HG03432 (cell line): ENCODE measurements at regions not wholly inside any gene's neighbourhood (a gene's known extent, or its start where the extent isn't known, plus 50 kb on each side); places are given as distances from the start of the nearest gene placed in this dataset.

Experiments used
- ATAC-seq: cut with Tn5 transposase; IDR thresholded peaks from one replicate; pipeline ENCODE4 v1.9.1; 2021; ENCODE audit warnings: mild to moderate bottlenecking, moderate library complexity; ENCODE audit not compliant: unreplicated experiment

DNA sequence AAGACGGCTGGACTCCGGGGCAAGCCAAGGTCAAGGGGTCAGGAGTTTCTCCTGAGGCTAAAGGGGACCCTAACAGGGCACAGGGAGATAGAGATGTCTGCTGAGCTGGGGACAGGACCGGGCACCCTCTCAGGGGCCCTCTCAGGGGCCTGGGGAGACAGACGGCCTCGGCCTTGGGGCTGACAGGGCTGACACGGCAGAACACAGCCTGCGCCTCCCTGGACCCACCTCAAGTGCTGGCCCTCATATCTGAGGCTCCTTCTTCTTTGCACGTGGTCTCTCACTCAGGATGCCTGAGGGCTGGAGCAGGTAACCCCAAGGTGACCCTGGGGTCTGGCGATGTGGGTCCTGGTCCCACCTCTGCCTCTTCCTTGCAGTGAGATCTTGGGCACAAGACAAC lies 186.9 kb upstream of the TNRC6C start:
- no peak for ATAC-seq

DNA sequence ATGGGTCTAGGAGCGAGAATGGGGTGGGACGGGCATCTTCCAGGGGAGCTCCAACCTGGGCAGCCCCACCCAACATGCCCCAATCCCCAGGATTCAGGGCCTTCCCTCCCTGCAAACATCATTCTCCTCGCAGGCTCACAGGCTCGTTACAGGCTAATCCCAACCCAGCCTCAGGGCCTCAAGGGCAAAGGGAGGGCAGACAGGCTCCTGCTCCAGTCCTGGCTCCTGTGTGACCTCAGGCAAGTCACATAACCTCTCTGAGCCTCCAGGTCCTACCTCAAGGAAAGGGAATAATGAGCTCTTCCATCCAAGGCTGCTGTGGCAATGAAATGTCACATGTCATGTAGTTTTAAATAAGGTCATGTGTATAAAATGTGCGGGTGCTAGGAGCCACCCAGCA lies 186.5 kb upstream of the TNRC6C start:
- ATAC-seq = no peak

GRCh38 chr17:77772461-77772897 lies 186.0 kb upstream of the TNRC6C start:
- no peak for ATAC-seq

GRCh38 chr17:77772899-77773358 lies 185.6 kb upstream of the TNRC6C start:
- ATAC-seq = no peak

DNA sequence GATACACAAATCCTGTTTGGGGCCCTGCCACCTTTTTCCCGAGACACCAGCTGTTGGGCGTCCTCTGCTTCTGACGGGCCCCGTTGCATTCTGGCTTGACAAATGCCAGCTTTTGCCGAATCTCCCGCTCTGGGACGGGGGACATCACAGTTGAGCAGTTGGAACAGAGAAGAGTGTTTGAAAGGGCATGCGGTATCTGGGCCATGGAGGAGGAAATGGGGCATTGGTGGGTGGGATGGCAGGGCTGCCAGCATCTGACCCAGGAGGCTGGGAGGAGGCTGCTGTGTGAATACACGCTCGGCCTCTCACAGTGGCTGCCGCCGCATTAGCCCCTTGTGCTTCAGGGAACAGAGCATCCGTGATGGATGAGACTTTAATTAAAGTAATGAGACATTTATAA lies 184.3 kb upstream of the TNRC6C start:
- no peak for ATAC-seq

- ATAC-seq = no peak
Observed at GRCh38 chr17:77778636-77779489, 179.6 kb upstream of the TNRC6C start.

GRCh38 chr17:77779711-77780539 lies 178.6 kb upstream of the TNRC6C start:
- no peak for ATAC-seq

GRCh38 chr17:77781536-77781935 lies 177.0 kb upstream of the TNRC6C start:
- no peak for ATAC-seq

DNA sequence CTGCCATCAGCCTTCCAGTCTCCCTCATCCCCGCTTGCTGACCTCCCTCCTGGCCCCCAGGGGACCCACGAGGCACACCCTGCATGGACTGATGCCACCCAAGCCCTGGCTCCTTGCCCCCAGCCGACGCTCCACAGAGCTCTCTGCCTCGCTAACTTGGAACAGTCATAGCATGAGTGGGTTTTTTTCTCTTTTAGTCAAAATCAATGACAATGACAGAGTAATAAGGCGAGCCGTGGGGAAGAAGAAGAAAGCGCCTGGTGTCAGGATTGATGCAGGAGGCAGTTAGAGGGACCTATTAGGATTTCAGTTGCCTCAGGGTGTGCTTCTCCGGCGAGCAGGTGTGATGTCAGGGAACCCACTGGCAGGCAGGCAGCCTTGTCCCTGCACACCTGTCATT lies 176.3 kb upstream of the TNRC6C start:
- ATAC-seq = no peak

DNA sequence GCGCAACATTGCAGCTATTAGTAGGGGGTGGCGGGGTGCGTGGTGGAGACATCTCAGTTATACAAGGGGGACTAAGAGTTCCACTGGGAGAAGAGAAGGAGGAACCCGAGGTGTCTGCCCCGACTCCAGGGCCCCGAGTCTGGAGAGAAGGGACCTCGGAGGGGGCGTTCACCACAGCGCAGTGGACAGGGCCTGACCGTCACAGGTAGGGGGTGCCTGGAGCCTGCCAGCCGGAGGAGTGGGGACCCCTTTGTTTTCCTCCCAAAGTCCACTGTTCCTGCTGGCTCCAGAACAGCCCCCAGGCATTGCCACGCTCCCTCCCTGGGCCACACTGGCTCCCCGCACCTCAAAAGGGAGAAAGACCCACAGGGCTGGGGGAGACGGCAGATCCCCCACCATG lies 175.9 kb upstream of the TNRC6C start:
- no peak for ATAC-seq

DNA sequence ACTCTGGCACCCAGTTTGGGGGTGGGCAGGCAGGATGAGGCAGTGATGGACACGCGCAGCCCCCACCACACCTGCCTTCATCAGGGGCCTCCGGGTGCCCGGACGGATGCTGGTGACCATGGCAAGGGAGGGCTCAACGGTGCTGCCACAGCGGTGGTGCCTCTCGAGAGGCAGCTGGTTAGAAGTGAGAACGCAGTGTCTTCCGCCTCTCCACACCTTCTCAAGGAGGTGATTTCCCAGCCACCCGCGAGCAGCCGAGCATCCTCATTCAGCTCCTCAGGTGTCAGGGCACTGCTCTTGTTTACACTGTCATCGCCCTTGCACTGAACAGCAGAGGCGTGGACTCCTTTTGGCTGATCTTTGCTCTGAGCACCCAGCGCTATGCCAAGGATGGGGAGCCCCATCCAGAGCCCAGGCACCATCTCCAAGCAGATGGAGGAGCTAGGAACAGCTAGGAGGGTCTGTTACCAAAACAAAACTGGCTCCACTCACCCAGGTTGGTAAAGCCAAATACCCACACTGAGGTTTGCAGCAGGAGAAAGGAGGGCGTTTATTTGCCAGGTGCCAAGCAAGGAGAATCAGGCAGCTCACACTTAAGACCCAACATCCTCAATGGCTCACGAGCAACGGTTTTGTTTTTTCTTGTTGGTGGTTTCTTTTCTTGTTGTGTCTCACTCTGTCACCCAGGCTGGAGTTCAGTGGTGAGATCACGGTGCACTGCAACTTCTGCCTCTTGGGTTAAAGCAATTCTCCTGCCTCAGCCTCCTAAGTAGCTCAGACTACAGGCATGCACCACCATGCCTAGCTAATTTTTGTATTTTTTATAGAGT lies 174.3 kb upstream of the TNRC6C start:
- ATAC-seq = no peak

DNA sequence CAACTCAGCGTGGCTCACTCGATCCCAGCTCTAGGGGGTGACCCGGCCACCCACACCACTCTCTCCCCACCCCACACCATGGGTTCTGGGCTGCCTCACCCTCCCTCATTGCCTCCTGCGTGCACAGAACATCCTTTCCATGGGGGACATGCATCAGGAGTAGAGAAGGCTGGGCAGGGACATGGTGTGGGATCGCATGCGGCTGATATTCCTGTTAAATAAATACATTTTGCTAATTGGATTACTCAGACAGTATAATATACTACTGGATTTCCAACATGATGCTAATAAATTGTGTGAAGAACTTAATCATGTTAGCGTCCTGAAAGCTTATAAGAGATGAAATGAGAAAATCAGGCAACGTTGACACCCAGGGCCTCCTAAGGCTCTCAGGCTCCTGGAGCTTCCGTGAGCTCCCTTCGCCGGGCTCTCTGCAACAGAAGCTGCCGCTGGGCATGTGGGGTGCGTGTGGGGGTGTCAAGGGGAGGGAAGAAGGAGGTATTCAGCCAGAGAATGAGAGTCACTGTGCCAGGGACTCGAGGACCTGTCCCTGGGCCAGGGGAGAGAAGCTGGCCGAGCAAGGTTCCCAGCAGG lies 173.1 kb upstream of the TNRC6C start:
- ATAC-seq = no peak

- no peak for ATAC-seq
Observed at GRCh38 chr17:77786090-77786489, 172.4 kb upstream of the TNRC6C start.

GRCh38 chr17:77786740-77787505 lies 171.6 kb upstream of the TNRC6C start:
- no peak for ATAC-seq

DNA sequence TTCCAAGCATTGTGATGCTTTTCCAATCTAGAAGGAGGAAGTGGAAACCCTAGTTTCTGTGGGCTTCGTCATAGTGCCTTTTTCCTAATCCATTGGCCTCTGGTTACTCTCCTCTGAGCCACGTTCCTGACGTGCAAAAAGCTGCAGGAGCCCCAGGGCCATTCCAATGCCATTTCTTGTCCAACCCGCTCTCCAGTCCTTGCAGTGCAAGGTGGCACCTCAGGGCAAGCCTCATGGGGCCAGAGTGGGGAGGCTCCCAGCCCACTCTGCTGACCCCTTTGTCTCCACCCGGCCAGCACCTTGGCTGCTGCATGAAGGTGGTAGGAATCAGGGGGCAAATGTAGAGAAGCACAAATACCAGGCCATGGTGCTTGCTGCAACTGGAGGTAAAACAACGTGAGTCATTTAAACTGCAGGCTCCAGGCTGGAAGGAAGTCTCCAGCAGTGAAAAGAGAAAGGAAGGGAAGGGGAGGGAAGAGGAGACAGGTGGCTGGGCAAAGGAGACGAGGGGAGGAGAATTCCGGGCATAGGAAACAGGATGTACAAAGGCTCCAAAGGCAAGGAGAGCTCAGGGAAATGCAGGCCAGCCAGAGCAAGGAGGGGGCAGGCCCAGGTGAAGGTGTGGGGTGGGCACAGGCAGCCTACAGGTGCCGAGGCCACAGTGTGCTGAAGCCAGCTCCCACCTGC lies 168.2 kb upstream of the TNRC6C start:
- ATAC-seq = no peak

DNA sequence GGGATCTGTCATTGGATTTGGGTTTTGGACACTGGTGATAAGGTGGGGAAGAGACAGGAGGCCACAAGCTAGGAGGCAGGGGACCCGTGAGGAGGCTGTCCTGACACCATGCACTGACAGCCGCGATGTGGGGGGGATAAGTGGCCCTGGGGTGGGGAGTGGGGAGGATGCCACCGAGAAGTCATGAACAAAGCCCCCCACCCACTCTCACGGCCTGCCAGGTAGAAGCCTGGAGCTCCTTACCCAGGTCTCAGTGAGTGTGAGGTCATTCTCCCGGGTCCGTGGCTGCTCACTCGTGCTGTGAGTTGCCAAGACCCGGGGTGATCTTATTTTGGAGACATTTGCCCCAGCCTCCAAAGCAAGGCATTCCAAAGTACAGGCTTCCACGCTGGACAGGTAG lies 165.9 kb upstream of the TNRC6C start:
- ATAC-seq = no peak

- ATAC-seq = no peak
Observed at GRCh38 chr17:77793146-77793970, 165.1 kb upstream of the TNRC6C start.

DNA sequence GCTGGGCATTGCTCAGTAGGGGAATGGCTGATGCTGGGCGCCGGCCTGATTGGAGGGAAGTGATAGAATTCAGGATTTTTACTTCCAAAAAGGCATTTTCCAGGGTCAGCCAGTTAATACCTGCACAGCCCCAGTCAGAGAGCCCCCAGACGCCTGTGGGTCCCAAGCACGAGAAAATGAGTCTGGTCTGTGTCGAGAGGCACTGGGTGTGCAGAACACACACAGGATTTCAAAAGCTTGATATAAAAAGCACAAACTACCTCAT lies 164.6 kb upstream of the TNRC6C start:
- no peak for ATAC-seq

DNA sequence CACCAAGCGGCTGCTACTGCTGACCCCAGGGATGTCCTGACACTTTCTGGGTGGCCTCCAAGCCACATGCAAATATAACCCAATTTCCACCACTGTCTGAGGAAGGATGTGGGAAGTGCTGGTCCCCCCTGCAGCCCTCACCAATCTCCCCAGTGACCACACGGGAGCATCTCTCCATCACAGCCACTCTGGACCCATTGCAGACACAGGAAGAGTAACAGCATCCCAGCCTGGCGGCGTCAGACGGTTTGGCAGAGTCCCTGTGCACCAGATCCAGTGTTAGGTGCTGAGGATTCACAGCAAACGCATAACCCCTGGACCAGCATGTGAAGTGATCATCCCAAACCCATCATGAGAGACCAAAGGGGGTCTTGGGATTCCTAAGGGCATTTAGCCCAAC lies 163.7 kb upstream of the TNRC6C start:
- ATAC-seq = no peak
